ENCODE measurements at regions not wholly inside any gene's neighbourhood (a gene's known extent, or its start where the extent isn't known, plus 50 kb on each side); places are given as distances from the start of the nearest gene placed in this dataset.

GRCh38 chr4:104907074-104907649 lies 239.5 kb upstream of the TET2 start:
- Histone ChIP-seq H2AFZ (no peak overlapping the region), H3K27me3 (ENCODE audit: insufficient read depth) (peaks cover 92% of the 10 kb centered on the region), H3K4me3 (no peak overlapping the region), H4K20me1 (replicated peaks; ENCODE audit: insufficient read depth) (peaks cover 10% of the 10 kb centered on the region), H3F3A (replicated peaks; ENCODE audit: low read depth) (no peaks in the 10 kb centered on the region), H3K4me1 (ENCODE audit: insufficient read depth) (no peaks in the 10 kb centered on the region), H3K9me2 (ENCODE audit: insufficient read depth) (no peaks in the 10 kb centered on the region), H3K4me2 (no peak overlapping the region), H3K79me2 (replicated peaks; ENCODE audit: insufficient read depth) (no peaks in the 10 kb centered on the region), H3K27ac (ENCODE audit: low read depth) (no peak overlapping the region), H3K36me3 (ENCODE audit: insufficient read depth) (no peaks in the 10 kb centered on the region)
- ATAC-seq = peak; percentile 39; the same call in 1 of the 3 replicates
- no peaks in the 10 kb centered on the region for H3K36me3 Mint-ChIP-seq (ENCODE audit: low read depth)
- no peaks in the 10 kb centered on the region; the same call in 1 of the 3 replicates for H3K9me3 Mint-ChIP-seq
- TF ChIP-seq EZH2 (IDR thresholded peaks at IDR 0.05; ENCODE audit: low read depth, unreplicated experiment) (no peak), JUNB (IDR thresholded peaks at IDR 0.05; ENCODE audit: unreplicated experiment) (no peak), CREB1 (CRISPR knock-in tag; IDR thresholded peaks at IDR 0.05; ENCODE audit: low read depth) (no peak), STAT1 (IDR thresholded peaks at IDR 0.05; ENCODE audit: unreplicated experiment) (no peak), EZH2phosphoT487 (IDR thresholded peaks at IDR 0.05; ENCODE audit: unreplicated experiment) (no peak), ZNF114 (CRISPR knock-in tag; IDR thresholded peaks at IDR 0.05) (no peak), CTCF (conservative IDR thresholded peaks at IDR 0.05; ENCODE audit: low read depth in 2 of 2) (no peak), NANOG (IDR thresholded peaks at IDR 0.05; ENCODE audit: borderline replicate concordance) (no peak), POLR2AphosphoS5 (IDR thresholded peaks at IDR 0.05; ENCODE audit: low read depth) (no peak), REST (IDR thresholded peaks at IDR 0.05; ENCODE audit: unreplicated experiment) (no peak), ZNF462 (CRISPR knock-in tag; IDR thresholded peaks at IDR 0.05) (no peak), ZNF331 (CRISPR knock-in tag; IDR thresholded peaks at IDR 0.05; ENCODE audit: low read depth) (no peak), ETS1 (IDR thresholded peaks at IDR 0.05) (no peak)
- H3K4me1 Mint-ChIP-seq = no peaks in the 10 kb centered on the region; the same call in 2 of the 3 replicates
- peaks cover 63% of the 10 kb centered on the region for H3K27me3 Mint-ChIP-seq (ENCODE audit: insufficient read depth, low read depth, poor library complexity)
- no peak overlapping the region for H3K27ac Mint-ChIP-seq
- no peak for DNase-seq (ENCODE audit: low spot score)
- no peak overlapping the region for H3K4me3 Mint-ChIP-seq
